Brain pericyte (primary cell): ENCODE measurements at regions not wholly inside any gene's neighbourhood (a gene's known extent, or its start where the extent isn't known, plus 50 kb on each side); places are given as distances from the start of the nearest gene placed in this dataset.

Experiments
- DNase-seq: peaks from one replicate; pipeline ENCODE4 v3.0.0-alpha.2; 2012; ENCODE audit warnings: low read depth, low spot score

GRCh38 chr1:219523411-219523810 lies 89.5 kb downstream of the ZC3H11B start:
- DNase-seq = no peak

GRCh38 chr1:219521325-219521724 lies 91.6 kb downstream of the ZC3H11B start:
- DNase-seq = no peak

- DNase-seq = no peak
These were observed 92.7 kb downstream of the ZC3H11B start for GRCh38 chr1:219520241-219520640.

GRCh38 chr1:219518907-219519248 lies 94.0 kb downstream of the ZC3H11B start:
- no peak for DNase-seq

GRCh38 chr1:219518168-219518906 lies 94.6 kb downstream of the ZC3H11B start:
- no peak for DNase-seq

GRCh38 chr1:219517031-219517430 lies 95.9 kb downstream of the ZC3H11B start:
- no peak for DNase-seq

- DNase-seq = no peak
These were observed 98.2 kb downstream of the ZC3H11B start for GRCh38 chr1:219514728-219515127.

- peak; percentile 11 for DNase-seq
These were observed 105.5 kb downstream of the ZC3H11B start for GRCh38 chr1:219507437-219507836.

GRCh38 chr1:219506936-219507335 lies 106.0 kb downstream of the ZC3H11B start:
- DNase-seq = no peak

GRCh38 chr1:219506473-219506899 lies 106.4 kb downstream of the ZC3H11B start:
- DNase-seq = no peak

GRCh38 chr1:219505886-219506285 lies 107.0 kb downstream of the ZC3H11B start:
- no peak for DNase-seq

- no peak for DNase-seq
These were observed 109.3 kb downstream of the ZC3H11B start for GRCh38 chr1:219503604-219504003.

GRCh38 chr1:219500327-219500897 lies 112.5 kb downstream of the ZC3H11B start:
- DNase-seq = no peak

GRCh38 chr1:219498666-219499065 lies 114.2 kb downstream of the ZC3H11B start:
- no peak for DNase-seq

GRCh38 chr1:219495737-219496408 lies 117.0 kb downstream of the ZC3H11B start:
- no peak for DNase-seq

GRCh38 chr1:219492717-219493116 lies 120.2 kb downstream of the ZC3H11B start:
- DNase-seq = no peak

- no peak for DNase-seq
These were observed 122.3 kb downstream of the ZC3H11B start for GRCh38 chr1:219490566-219490965.

- no peak for DNase-seq
These were observed 123.3 kb downstream of the ZC3H11B start for GRCh38 chr1:219489636-219490035.

GRCh38 chr1:219488275-219488674 lies 124.6 kb downstream of the ZC3H11B start:
- DNase-seq = no peak

- DNase-seq = no peak
These were observed 129.4 kb downstream of the ZC3H11B start for GRCh38 chr1:219483530-219483929.

- no peak for DNase-seq
These were observed 132.9 kb downstream of the ZC3H11B start for GRCh38 chr1:219480011-219480410.

GRCh38 chr1:219478811-219479210 lies 134.1 kb downstream of the ZC3H11B start:
- DNase-seq = no peak

GRCh38 chr1:219477861-219478260 lies 135.0 kb downstream of the ZC3H11B start:
- DNase-seq = no peak
